Lower leg skin (tissue), 4 donors: ENCODE measurements at regions not wholly inside any gene's neighbourhood (a gene's known extent, or its start where the extent isn't known, plus 50 kb on each side); places are given as distances from the start of the nearest gene placed in this dataset.

Source experiments
- DNase-seq, 2 donors: peaks; one replicate each; pipeline ENCODE4 v3.0.0-alpha.2; 2019; ENCODE audit warnings: low spot score in 2 of 2
- H3K4me3 ChIP-seq: fragments of 200-600 bp; sonication (generic); 2 replicates; pipeline ENCODE4 v1.5.1; 2017; ENCODE audit warnings: mild to moderate bottlenecking, low read depth; ENCODE audit not compliant: poor library complexity, severe bottlenecking
- CTCF ChIP-seq, 3 donors: fragments of 450-650 bp; IDR thresholded peaks; one replicate each; pipeline ENCODE4 v1.5.1; 2016; ENCODE audit warnings: antibody characterized with exemption in 3 of 3, mild to moderate bottlenecking in 3 of 3, moderate library complexity in 2 of 3
- POLR2A ChIP-seq, 2 donors: fragments of 450-650 bp; IDR thresholded peaks; one replicate each; pipeline ENCODE4 v1.6.1; 2016 to 2017; ENCODE audit warnings: antibody characterized with exemption in 2 of 2, mild to moderate bottlenecking in 1 of 2, moderate library complexity in 1 of 2
- WGBS, 2 donors: methylation state at CpG; one replicate each; pipeline ENCODE4 v1.1.5; 2018; 5-methylcytosine and 5-hydroxymethylcytosine counted together
- intact Hi-C: fragments of 100-400 bp; cut with DNase I; formaldehyde crosslinking; loops from one replicate; pipeline ENCODE4 v1.15.0; 2023; ENCODE audit warnings: low total_unique reads

- intact Hi-C loops = no loop called here
- TF ChIP-seq CTCF (IDR thresholded peaks at IDR 0.05) = no peak
- no peak for TF ChIP-seq POLR2A (IDR thresholded peaks at IDR 0.05)
- DNase-seq = no peak
- 46 to 58% methylated on average over 5 of the region's 5 CpGs for WGBS, 2 donors
- no peak overlapping the region for H3K4me3 ChIP-seq
Measured at GRCh38 chr18:10239991-10240634, 214.3 kb upstream of the APCDD1 start.

- intact Hi-C loops = no loop called here
- no peak for DNase-seq
- 81 to 84% methylated on average over 2 of the region's 2 CpGs for WGBS, 2 donors
Measured at GRCh38 chr18:10240973-10241372, 213.5 kb upstream of the APCDD1 start.

GRCh38 chr18:10241579-10241978, 212.9 kb upstream of the APCDD1 start:
- intact Hi-C loops = no loop called here
- H3K4me3 ChIP-seq = no peak overlapping the region
- DNase-seq = no peak
- WGBS, 2 donors = 16 to 23% methylated on average over 1 of the region's 1 CpG
- no peak for TF ChIP-seq POLR2A (IDR thresholded peaks at IDR 0.05)
- TF ChIP-seq CTCF (IDR thresholded peaks at IDR 0.05) = no peak

More at GRCh38 chr18:10240973-10241372, 213.5 kb upstream of the APCDD1 start:
- no peak overlapping the region for H3K4me3 ChIP-seq
- TF ChIP-seq CTCF (IDR thresholded peaks at IDR 0.05) (no peak), POLR2A (IDR thresholded peaks at IDR 0.05) (no peak)

- intact Hi-C loops = no loop called here
- WGBS, 2 donors = 55 to 56% methylated on average over 7 of the region's 7 CpGs
- no peak for TF ChIP-seq CTCF (IDR thresholded peaks at IDR 0.05)
- no peak for TF ChIP-seq POLR2A (IDR thresholded peaks at IDR 0.05)
- DNase-seq = no peak
- H3K4me3 ChIP-seq = no peak overlapping the region
Measured at GRCh38 chr18:10242936-10243680, 211.3 kb upstream of the APCDD1 start.

GRCh38 chr18:10244341-10244740, 210.1 kb upstream of the APCDD1 start:
- TF ChIP-seq POLR2A (IDR thresholded peaks at IDR 0.05) = no peak
- TF ChIP-seq CTCF (IDR thresholded peaks at IDR 0.05) = no peak
- intact Hi-C loops = no loop called here
- DNase-seq = no peak
- 63% methylated on average over 8 of the region's 8 CpGs for WGBS, 2 donors
- no peak overlapping the region for H3K4me3 ChIP-seq
